ENCODE measurements at regions not wholly inside any gene's neighbourhood (a gene's known extent, or its start where the extent isn't known, plus 50 kb on each side); places are given as distances from the start of the nearest gene placed in this dataset.

DNA sequence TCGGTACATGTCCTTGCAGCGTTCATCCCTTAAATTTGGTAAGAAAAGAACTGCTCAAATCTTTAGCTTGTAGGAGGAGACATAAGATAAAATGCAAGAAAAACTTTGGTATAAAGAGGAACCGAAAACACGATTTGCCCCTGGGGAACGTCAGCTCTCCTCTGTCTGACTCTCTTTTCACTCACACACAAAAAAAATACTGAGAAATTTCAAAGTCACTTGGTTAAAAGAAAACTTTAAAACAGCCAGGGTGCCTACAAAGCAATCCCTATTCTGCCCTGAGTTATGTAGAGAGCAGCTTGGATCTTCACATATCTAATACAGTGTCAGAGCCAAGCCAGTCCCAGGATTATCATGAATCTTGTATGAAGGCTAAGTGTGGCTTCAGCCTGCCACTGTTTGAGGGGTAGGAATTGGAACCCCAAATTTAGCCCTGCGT, 248.5 kb upstream of the CXXC4 start:
- TF ChIP-seq CEBPB (IDR thresholded peaks at IDR 0.05), result no peak
- no peak for TF ChIP-seq ZBTB7A (IDR thresholded peaks at IDR 0.05; ENCODE audit: low read depth)
- TF ChIP-seq EGR1 (IDR thresholded peaks at IDR 0.05), result no peak

DNA sequence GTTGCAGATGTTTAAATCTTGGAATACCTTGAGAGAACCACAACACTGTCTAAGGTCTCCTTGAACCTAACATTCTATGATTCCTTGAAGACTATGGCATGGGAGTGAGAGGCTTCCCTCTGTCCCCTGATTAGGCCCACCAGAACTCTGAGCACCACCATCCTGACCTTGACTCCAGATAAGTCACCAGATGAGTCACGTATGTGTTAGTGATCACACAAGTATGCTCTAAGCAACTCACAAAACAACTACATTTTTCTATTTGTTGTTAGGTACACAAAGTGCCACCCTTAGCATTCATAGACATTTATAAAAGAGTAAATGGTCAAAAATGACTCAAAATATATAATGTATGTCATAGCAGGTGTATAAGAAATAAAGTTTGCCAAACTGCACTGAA, 252.9 kb upstream of the CXXC4 start:
- TF ChIP-seq, protein P1, sequence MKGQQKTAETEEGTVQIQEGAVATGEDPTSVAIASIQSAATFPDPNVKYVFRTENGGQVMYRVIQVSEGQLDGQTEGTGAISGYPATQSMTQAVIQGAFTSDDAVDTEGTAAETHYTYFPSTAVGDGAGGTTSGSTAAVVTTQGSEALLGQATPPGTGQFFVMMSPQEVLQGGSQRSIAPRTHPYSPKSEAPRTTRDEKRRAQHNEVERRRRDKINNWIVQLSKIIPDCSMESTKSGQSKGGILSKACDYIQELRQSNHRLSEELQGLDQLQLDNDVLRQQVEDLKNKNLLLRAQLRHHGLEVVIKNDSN (IDR thresholded peaks at IDR 0.05), result no peak
- TF ChIP-seq YY1 (IDR thresholded peaks at IDR 0.05; ENCODE audit: low read depth), result no peak

DNA sequence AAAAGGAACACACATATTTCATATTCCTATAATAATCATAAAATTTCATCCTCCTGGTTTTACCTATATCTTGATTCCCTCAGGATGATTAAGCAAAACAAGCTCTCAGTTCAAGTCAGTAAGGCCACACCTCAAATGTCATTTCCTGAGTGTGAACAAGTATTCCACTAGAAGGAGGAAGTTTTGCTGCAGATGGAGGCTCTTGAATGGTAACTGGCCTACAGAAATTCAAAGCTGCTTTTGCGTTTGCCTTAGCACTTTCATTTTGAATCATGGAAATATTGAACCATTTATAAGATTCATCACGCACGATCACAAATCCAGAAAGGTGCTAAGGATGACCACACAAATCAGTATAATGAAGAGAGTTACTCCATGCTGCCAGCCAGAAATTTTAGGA, 254.4 kb upstream of the CXXC4 start:
- no peak for TF ChIP-seq CEBPB (IDR thresholded peaks at IDR 0.05)
- no peak for TF ChIP-seq EGR1 (IDR thresholded peaks at IDR 0.05)
- no peak for TF ChIP-seq YY1 (IDR thresholded peaks at IDR 0.05; ENCODE audit: low read depth)
- TF ChIP-seq EP300 (IDR thresholded peaks at IDR 0.05; ENCODE audit: borderline replicate concordance), result no peak
- no peak for TF ChIP-seq ZBTB7A (IDR thresholded peaks at IDR 0.05; ENCODE audit: low read depth)
- no peak for TF ChIP-seq CREB1 (IDR thresholded peaks at IDR 0.05; ENCODE audit: low read depth)
- TF ChIP-seq, protein P1 (IDR thresholded peaks at IDR 0.05), result no peak
- TF ChIP-seq NFIC (IDR thresholded peaks at IDR 0.05), result no peak
- no peak for TF ChIP-seq TAF1 (IDR thresholded peaks at IDR 0.05; ENCODE audit: low read depth)
- TF ChIP-seq, protein P2, sequence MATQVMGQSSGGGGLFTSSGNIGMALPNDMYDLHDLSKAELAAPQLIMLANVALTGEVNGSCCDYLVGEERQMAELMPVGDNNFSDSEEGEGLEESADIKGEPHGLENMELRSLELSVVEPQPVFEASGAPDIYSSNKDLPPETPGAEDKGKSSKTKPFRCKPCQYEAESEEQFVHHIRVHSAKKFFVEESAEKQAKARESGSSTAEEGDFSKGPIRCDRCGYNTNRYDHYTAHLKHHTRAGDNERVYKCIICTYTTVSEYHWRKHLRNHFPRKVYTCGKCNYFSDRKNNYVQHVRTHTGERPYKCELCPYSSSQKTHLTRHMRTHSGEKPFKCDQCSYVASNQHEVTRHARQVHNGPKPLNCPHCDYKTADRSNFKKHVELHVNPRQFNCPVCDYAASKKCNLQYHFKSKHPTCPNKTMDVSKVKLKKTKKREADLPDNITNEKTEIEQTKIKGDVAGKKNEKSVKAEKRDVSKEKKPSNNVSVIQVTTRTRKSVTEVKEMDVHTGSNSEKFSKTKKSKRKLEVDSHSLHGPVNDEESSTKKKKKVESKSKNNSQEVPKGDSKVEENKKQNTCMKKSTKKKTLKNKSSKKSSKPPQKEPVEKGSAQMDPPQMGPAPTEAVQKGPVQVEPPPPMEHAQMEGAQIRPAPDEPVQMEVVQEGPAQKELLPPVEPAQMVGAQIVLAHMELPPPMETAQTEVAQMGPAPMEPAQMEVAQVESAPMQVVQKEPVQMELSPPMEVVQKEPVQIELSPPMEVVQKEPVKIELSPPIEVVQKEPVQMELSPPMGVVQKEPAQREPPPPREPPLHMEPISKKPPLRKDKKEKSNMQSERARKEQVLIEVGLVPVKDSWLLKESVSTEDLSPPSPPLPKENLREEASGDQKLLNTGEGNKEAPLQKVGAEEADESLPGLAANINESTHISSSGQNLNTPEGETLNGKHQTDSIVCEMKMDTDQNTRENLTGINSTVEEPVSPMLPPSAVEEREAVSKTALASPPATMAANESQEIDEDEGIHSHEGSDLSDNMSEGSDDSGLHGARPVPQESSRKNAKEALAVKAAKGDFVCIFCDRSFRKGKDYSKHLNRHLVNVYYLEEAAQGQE (IDR thresholded peaks at IDR 0.05; ENCODE audit: low read depth), result no peak
- no peak for TF ChIP-seq FOXM1 (IDR thresholded peaks at IDR 0.05; ENCODE audit: borderline replicate concordance, low read depth)
- TF ChIP-seq TEAD4 (IDR thresholded peaks at IDR 0.05), result no peak
- TF ChIP-seq, protein P3, sequence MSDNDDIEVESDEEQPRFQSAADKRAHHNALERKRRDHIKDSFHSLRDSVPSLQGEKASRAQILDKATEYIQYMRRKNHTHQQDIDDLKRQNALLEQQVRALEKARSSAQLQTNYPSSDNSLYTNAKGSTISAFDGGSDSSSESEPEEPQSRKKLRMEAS (IDR thresholded peaks at IDR 0.05), result no peak
- no peak for TF ChIP-seq RAD21 (IDR thresholded peaks at IDR 0.05; ENCODE audit: low read depth)
- TF ChIP-seq TCF12 (IDR thresholded peaks at IDR 0.05; ENCODE audit: low read depth), result no peak

DNA sequence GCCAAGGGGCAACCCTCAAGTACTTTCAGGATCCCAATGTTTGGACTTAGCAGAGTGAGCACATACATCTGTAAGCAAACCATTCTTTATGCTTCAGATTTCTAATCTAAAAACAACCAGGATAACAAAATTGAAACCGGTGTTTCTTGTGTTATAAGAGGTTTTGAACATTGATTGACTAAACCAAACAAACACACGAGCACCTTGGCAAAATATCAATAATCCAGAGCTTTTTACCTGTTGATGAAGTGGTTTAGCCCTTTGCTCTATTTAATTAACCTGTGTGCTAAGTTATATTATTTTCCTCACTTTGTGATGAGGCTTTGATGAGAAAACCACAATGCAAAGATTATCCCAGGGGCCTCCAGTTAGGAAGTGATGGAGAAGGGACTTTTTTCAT, 255.3 kb upstream of the CXXC4 start:
- TF ChIP-seq YY1 (IDR thresholded peaks at IDR 0.05; ENCODE audit: low read depth), result no peak
- TF ChIP-seq, protein P3 (IDR thresholded peaks at IDR 0.05), result no peak
- TF ChIP-seq TCF12 (IDR thresholded peaks at IDR 0.05; ENCODE audit: low read depth), result no peak
- no peak for TF ChIP-seq EP300 (IDR thresholded peaks at IDR 0.05; ENCODE audit: borderline replicate concordance)
- no peak for TF ChIP-seq EGR1 (IDR thresholded peaks at IDR 0.05)
- no peak for TF ChIP-seq RAD21 (IDR thresholded peaks at IDR 0.05; ENCODE audit: low read depth)
- TF ChIP-seq TEAD4 (IDR thresholded peaks at IDR 0.05), result no peak
- TF ChIP-seq CREB1 (IDR thresholded peaks at IDR 0.05; ENCODE audit: low read depth), result no peak
- TF ChIP-seq ZBTB7A (IDR thresholded peaks at IDR 0.05; ENCODE audit: low read depth), result no peak
- TF ChIP-seq NFIC (IDR thresholded peaks at IDR 0.05), result no peak
- no peak for TF ChIP-seq CEBPB (IDR thresholded peaks at IDR 0.05)
- no peak for TF ChIP-seq FOXM1 (IDR thresholded peaks at IDR 0.05; ENCODE audit: borderline replicate concordance, low read depth)
- TF ChIP-seq, protein P1 (IDR thresholded peaks at IDR 0.05), result no peak
- TF ChIP-seq TAF1 (IDR thresholded peaks at IDR 0.05; ENCODE audit: low read depth), result no peak
- TF ChIP-seq, protein P2 (IDR thresholded peaks at IDR 0.05; ENCODE audit: low read depth), result no peak

DNA sequence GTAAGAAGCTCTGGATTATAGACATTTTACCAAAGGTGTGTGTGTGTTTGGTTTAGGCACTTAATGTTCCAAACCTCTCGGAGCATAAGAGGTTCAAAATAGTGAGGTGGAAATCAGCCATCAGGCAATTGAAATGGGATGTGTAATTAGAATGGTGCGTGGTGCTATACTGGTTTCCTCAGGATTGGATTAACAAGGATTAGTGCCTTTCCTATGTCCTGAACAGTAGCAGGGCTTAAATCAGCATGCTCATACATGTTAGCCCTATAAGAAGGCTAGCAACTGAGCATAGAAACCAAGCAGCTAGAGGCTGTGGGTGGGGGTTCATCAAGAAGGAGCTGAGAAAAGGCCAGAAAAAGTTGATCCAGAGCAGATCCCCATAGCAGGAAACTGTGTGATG, 256.8 kb upstream of the CXXC4 start:
- no peak for TF ChIP-seq TAF1 (IDR thresholded peaks at IDR 0.05; ENCODE audit: low read depth)
- TF ChIP-seq EP300 (IDR thresholded peaks at IDR 0.05; ENCODE audit: borderline replicate concordance), result no peak
- TF ChIP-seq CEBPB (IDR thresholded peaks at IDR 0.05), result no peak
- TF ChIP-seq FOXM1 (IDR thresholded peaks at IDR 0.05; ENCODE audit: borderline replicate concordance, low read depth), result no peak
- no peak for TF ChIP-seq NFIC (IDR thresholded peaks at IDR 0.05)
- no peak for TF ChIP-seq CREB1 (IDR thresholded peaks at IDR 0.05; ENCODE audit: low read depth)
- TF ChIP-seq, protein P1 (IDR thresholded peaks at IDR 0.05), result no peak
- TF ChIP-seq EGR1 (IDR thresholded peaks at IDR 0.05), result no peak
- no peak for TF ChIP-seq TCF12 (IDR thresholded peaks at IDR 0.05; ENCODE audit: low read depth)
- no peak for TF ChIP-seq TEAD4 (IDR thresholded peaks at IDR 0.05)
- no peak for TF ChIP-seq RAD21 (IDR thresholded peaks at IDR 0.05; ENCODE audit: low read depth)
- TF ChIP-seq, protein P2 (IDR thresholded peaks at IDR 0.05; ENCODE audit: low read depth), result no peak
- TF ChIP-seq YY1 (IDR thresholded peaks at IDR 0.05; ENCODE audit: low read depth), result no peak
- TF ChIP-seq, protein P3 (IDR thresholded peaks at IDR 0.05), result no peak
- TF ChIP-seq ZBTB7A (IDR thresholded peaks at IDR 0.05; ENCODE audit: low read depth), result no peak

Measured in Ishikawa (cell line).